BJ (cell line): ENCODE measurements at regions not wholly inside any gene's neighbourhood (a gene's known extent, or its start where the extent isn't known, plus 50 kb on each side); places are given as distances from the start of the nearest gene placed in this dataset.
A peak's percentile ranks its signal among the peaks of the same experiment; 100 is the strongest.

Source experiments
- CTCF ChIA-PET: fragments of 350-600 bp; formaldehyde crosslinking; extraction: SDS; loops from one replicate; lab custom pipeline; 2021; ENCODE audit warnings: antibody characterized with exemption, inconsistent platforms; lab: Yijun Ruan, JAX
- POLR2A ChIA-PET: fragments of 300-600 bp; sonication (Branson Sonifier 250); formaldehyde crosslinking; extraction: SDS; loops from one replicate; lab custom pipeline; 2021; ENCODE audit warnings: antibody characterized with exemption; lab: Charles Lee
- DNase-seq: peaks from one replicate; pipeline ENCODE4 v3.0.0-alpha.2; 2011; ENCODE audit warnings: low read depth
- H3K27me3 ChIP-seq: 2 replicates; pipeline ENCODE4 v1.6.0; 2011; ENCODE audit warnings: low read length; ENCODE audit not compliant: control insufficient read depth, insufficient read depth
- H3K36me3 ChIP-seq: 2 replicates; pipeline ENCODE4 v1.5.1; 2011; ENCODE audit warnings: low read length; ENCODE audit not compliant: control insufficient read depth, insufficient read depth
- H3K4me3 ChIP-seq: 2 replicates; pipeline ENCODE4 v1.5.1; 2011; ENCODE audit warnings: low read depth, mild to moderate bottlenecking, control low read depth, low read length
- CTCF ChIP-seq: IDR thresholded peaks from 2 replicates; pipeline ENCODE4 v1.5.1; 2011; ENCODE audit warnings: low read depth, mild to moderate bottlenecking, control low read depth, inconsistent platforms, low read length, moderate library complexity; ENCODE audit not compliant: insufficient read depth

- CTCF ChIA-PET: no interaction called here
- Histone ChIP-seq H3K4me3 (no peak overlapping the region), H3K36me3 (no peaks in the 10 kb centered on the region), H3K27me3 (no peaks in the 10 kb centered on the region)
- POLR2A ChIA-PET: no interaction called here
- no peak for DNase-seq
- TF ChIP-seq CTCF: no peak
Measured at GRCh38 chr2:145100301-145100700, 580.4 kb upstream of the ZEB2 start.

- CTCF ChIA-PET: interaction anchor here (1.0 kb wide), 1 partner anchor 11 kb away, joined by 3 read pairs; no protein-coding TSS in a partner anchor
Measured at GRCh38 chr2:145096582-145096981, 576.7 kb upstream of the ZEB2 start.

GRCh38 chr2:145095641-145096435, 575.9 kb upstream of the ZEB2 start:
- Histone ChIP-seq H3K36me3 (no peaks in the 10 kb centered on the region), H3K4me3 (no peak overlapping the region), H3K27me3 (no peaks in the 10 kb centered on the region)
- no peak for TF ChIP-seq CTCF
- DNase-seq: peak; percentile 85
- ChIA-PET POLR2A (no interaction called here), CTCF (interaction anchor here (1.0 kb wide), 1 partner anchor 11 kb away, joined by 3 read pairs; no protein-coding TSS in a partner anchor)

More at GRCh38 chr2:145096582-145096981, 576.7 kb upstream of the ZEB2 start:
- POLR2A ChIA-PET: no interaction called here
- H3K4me3 ChIP-seq: no peak overlapping the region
- H3K36me3 ChIP-seq: no peaks in the 10 kb centered on the region
- no peak for DNase-seq
- no peaks in the 10 kb centered on the region for H3K27me3 ChIP-seq
- no peak for TF ChIP-seq CTCF

GRCh38 chr2:145094370-145094769, 574.5 kb upstream of the ZEB2 start:
- DNase-seq: no peak
- ChIA-PET CTCF (no interaction called here), POLR2A (no interaction called here)
- Histone ChIP-seq H3K36me3 (no peaks in the 10 kb centered on the region), H3K27me3 (no peaks in the 10 kb centered on the region), H3K4me3 (no peak overlapping the region)
- TF ChIP-seq CTCF: no peak

- no peak for DNase-seq
- Histone ChIP-seq H3K36me3 (no peaks in the 10 kb centered on the region), H3K27me3 (no peaks in the 10 kb centered on the region), H3K4me3 (no peak overlapping the region)
- POLR2A ChIA-PET: interaction anchor here (0.7 kb wide), 1 partner anchor 20 kb away, joined by 3 read pairs; no protein-coding TSS in a partner anchor
- TF ChIP-seq CTCF: no peak
- CTCF ChIA-PET: no interaction called here
Measured at GRCh38 chr2:145091967-145092366, 572.0 kb upstream of the ZEB2 start.
